GM12874 (cell line): ENCODE measurements at regions not wholly inside any gene's neighbourhood (a gene's known extent, or its start where the extent isn't known, plus 50 kb on each side); places are given as distances from the start of the nearest gene placed in this dataset.

Experiments
- TF ChIP-seq, protein P1 (sequence below): IDR thresholded peaks from 2 replicates; pipeline ENCODE4 v1.5.1; 2011; ENCODE audit warnings: low read depth, mild to moderate bottlenecking, control low read depth, low read length, moderate library complexity; ENCODE audit not compliant: insufficient read depth

DNA sequence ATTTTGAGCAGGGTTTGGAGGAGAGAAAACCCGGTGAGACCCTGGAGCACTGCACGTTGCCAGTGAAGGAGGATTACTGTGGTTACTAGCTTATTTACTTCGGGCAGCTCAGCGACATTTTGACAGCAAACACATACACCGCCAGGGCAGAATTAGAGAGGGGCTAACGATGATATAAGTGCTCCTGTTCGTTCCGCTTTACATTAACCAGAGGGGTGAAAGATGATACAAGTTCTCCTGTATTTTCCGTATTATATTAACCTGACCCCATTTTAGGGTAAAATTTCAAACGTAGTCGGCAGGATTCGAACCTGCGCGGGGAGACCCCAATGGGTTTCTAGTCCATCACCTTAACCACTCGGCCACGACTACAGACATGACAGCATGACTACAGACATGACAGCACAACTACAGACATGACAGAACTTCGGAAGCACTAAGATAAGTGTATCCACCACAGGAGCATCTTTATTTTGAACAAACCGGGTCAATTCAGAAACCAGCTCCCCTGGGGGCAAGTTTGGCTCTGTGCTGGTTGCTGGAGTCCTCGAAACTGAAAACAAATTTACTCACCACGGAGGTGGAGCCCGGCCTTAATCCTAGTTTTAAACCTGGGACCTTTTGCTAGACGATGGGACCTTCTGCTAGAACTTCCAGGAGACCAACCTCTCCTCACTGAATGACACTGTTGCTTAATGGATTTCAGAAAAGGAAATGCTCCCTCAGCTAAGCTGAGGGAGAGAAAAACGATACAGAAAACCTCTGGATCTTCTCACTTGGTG lies 80.4 kb upstream of the ZNF184 start:
- TF ChIP-seq, protein P1, sequence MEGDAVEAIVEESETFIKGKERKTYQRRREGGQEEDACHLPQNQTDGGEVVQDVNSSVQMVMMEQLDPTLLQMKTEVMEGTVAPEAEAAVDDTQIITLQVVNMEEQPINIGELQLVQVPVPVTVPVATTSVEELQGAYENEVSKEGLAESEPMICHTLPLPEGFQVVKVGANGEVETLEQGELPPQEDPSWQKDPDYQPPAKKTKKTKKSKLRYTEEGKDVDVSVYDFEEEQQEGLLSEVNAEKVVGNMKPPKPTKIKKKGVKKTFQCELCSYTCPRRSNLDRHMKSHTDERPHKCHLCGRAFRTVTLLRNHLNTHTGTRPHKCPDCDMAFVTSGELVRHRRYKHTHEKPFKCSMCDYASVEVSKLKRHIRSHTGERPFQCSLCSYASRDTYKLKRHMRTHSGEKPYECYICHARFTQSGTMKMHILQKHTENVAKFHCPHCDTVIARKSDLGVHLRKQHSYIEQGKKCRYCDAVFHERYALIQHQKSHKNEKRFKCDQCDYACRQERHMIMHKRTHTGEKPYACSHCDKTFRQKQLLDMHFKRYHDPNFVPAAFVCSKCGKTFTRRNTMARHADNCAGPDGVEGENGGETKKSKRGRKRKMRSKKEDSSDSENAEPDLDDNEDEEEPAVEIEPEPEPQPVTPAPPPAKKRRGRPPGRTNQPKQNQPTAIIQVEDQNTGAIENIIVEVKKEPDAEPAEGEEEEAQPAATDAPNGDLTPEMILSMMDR: no peak

- TF ChIP-seq, protein P1: no peak
Measured at GRCh38 chr6:27551607-27552006, 78.7 kb upstream of the ZNF184 start.

DNA sequence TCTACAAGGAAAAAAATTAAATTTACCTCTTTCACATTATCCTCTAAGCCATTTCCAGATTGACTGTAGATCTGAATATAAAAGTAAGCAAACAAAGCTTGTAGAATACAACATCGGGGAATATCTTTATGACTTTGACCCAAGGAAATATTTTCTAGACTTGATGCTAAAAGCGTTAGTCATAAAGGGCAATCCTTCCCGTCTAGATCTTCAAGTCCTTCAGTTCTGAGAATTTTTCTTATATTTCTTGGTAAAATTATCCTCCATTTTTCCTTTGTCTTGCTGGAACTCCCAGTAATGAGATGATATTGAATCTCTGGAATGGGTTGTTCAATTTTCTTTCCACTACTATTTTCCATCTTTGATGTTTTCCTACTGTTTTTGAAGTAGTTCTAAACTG lies 77.8 kb upstream of the ZNF184 start:
- TF ChIP-seq, protein P1: no peak

DNA sequence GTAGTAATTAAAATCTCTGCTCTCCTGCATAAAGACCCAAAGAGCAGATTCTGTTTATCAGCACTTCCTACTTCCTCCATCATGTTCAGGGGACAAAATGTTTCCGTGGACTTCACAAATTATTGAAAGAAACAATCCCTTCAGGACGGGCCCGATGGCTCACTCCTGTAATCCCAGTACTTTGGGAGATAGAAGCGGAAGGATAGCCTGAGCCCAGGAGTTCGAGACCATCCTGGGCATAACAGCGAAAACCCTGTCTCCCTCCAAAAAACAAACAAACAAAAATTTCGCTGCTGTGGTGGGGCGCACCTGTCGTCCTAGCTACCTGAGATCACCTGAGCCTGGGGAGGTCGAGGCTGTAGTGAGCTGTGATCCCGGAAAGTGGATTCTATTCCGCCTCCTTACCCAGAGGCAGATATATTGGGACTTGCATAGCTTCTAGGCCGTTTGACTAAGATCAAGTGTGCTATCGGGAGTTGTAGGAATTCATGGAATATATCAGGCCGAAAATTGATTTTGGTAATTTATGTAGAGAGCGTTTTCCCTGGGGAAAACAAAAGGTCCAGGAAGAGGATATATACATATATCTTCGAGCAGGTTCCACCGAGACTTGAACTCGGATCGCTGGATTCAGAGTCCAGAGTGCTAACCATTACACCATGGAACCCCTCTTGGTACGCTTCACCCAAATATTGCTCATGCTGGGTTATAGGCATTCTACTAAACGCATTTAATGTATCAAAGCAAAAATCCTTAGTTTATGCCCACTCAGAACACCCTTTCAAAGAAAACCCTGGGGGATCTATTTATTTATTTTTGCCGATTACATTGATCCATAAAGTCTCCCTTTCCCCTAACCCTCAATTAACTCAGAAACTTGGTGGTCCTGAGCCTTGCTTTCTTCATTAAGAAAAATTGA lies 74.5 kb upstream of the ZNF184 start:
- TF ChIP-seq, protein P1: no peak

DNA sequence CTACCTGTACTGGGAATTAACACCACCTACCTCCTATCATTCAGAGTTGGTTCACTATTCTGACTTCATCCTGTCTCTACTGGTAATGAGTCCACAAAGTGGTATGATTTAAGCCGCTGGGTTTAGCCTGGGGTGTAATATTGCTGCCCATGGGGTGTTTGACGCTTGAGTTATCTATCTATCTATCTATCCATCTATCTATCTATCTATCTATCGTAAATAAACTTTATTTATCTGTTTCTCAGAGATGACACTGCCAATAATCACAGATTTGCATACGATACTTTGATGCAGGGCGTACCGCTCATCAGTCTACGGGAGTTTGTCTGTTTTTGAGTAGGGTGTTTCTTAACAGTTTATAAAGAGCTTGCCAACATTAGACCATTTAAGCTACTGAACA lies 73.6 kb upstream of the ZNF184 start:
- TF ChIP-seq, protein P1: no peak

- TF ChIP-seq, protein P1: no peak
Measured at GRCh38 chr6:27545271-27546046, 72.6 kb upstream of the ZNF184 start.
